MCF 10A (cell line): ENCODE measurements at regions not wholly inside any gene's neighbourhood (a gene's known extent, or its start where the extent isn't known, plus 50 kb on each side); places are given as distances from the start of the nearest gene placed in this dataset.

Experiments
- BruUV-seq: library from RNA; stranded (reverse); fragments of 400-500 nt; replicated peaks from 2 replicates; lab custom pipeline; 2021; lab: Mats Ljungman, UMichigan
- CTCF ChIA-PET: fragments of 300-600 bp; sonication (Branson Sonifier 250); formaldehyde crosslinking; extraction: SDS; loops from one replicate; lab custom pipeline; 2021; ENCODE audit warnings: antibody characterized with exemption, inconsistent platforms; lab: Yijun Ruan, JAX
- POLR2A ChIA-PET: fragments of 300-600, 350-650 bp; sonication (Branson Sonifier 250); formaldehyde crosslinking; extraction: SDS; loops from one replicate; lab custom pipeline; 2020; ENCODE audit warnings: antibody characterized with exemption, inconsistent platforms; lab: Yijun Ruan, JAX
- DNase-seq: peaks from one replicate; pipeline ENCODE4 v3.0.0-alpha.2; 2018; ENCODE audit not compliant: unreplicated experiment
- H3K27ac Mint-ChIP-seq: one replicate; pipeline ENCODE4 v1.8.0; 2022; ENCODE audit warnings: mild to moderate bottlenecking, low read depth, mixed read lengths; ENCODE audit not compliant: unreplicated experiment
- H3K27me3 Mint-ChIP-seq: one replicate; pipeline ENCODE4 v1.8.0; 2022; ENCODE audit warnings: mixed read lengths; ENCODE audit not compliant: insufficient read depth, unreplicated experiment
- H3K36me3 Mint-ChIP-seq: one replicate; pipeline ENCODE4 v1.8.0; 2022; ENCODE audit warnings: mild to moderate bottlenecking, moderate library complexity, mixed read lengths; ENCODE audit not compliant: insufficient read depth, unreplicated experiment
- H3K4me1 Mint-ChIP-seq: one replicate; pipeline ENCODE4 v1.8.0; 2022; ENCODE audit warnings: mixed read lengths; ENCODE audit not compliant: insufficient read depth, unreplicated experiment
- H3K4me3 Mint-ChIP-seq: one replicate; pipeline ENCODE4 v1.8.0; 2022; ENCODE audit warnings: mild to moderate bottlenecking, moderate library complexity, mixed read lengths; ENCODE audit not compliant: unreplicated experiment
- H3K9me3 Mint-ChIP-seq: one replicate; pipeline ENCODE4 v1.8.0; 2022; ENCODE audit warnings: mixed read lengths; ENCODE audit not compliant: unreplicated experiment
- CTCF ChIP-seq: fragments of 200-600 bp; IDR thresholded peaks from one replicate; pipeline ENCODE4 v1.8.0; 2022; ENCODE audit warnings: antibody characterized with exemption, mild to moderate bottlenecking; ENCODE audit not compliant: unreplicated experiment
- intact Hi-C: fragments of 100-400 bp; cut with micrococcal nuclease; formaldehyde crosslinking; loops from 2 replicates; pipeline ENCODE4 v1.14.1; 2022

- H3K27me3 Mint-ChIP-seq, result no peaks in the 10 kb centered on the region
- no peaks in the 10 kb centered on the region for H3K36me3 Mint-ChIP-seq
- no peaks in the 10 kb centered on the region for H3K4me1 Mint-ChIP-seq
- intact Hi-C loops, result no loop called here
- H3K27ac Mint-ChIP-seq, result no peak overlapping the region
- CTCF ChIA-PET, result interaction anchor here (0.6 kb wide), 1 partner anchor 883 kb away, joined by 3 read pairs; no protein-coding TSS in a partner anchor
- no peak overlapping the region for H3K4me3 Mint-ChIP-seq
- DNase-seq, result no peak
- no TSS peak for BruUV-seq
- POLR2A ChIA-PET, result no interaction called here
- H3K9me3 Mint-ChIP-seq, result peaks cover 48% of the 10 kb centered on the region
- TF ChIP-seq CTCF, result no peak
Measured at GRCh38 chr5:3080366-3080765, 328.9 kb upstream of the IRX2 start.

GRCh38 chr5:3077684-3078083 lies 326.2 kb upstream of the IRX2 start:
- H3K4me1 Mint-ChIP-seq, result no peaks in the 10 kb centered on the region
- no peaks in the 10 kb centered on the region for H3K27me3 Mint-ChIP-seq
- ChIA-PET CTCF (no interaction called here), POLR2A (no interaction called here)
- TF ChIP-seq CTCF, result no peak
- DNase-seq, result no peak
- H3K4me3 Mint-ChIP-seq, result no peak overlapping the region
- no TSS peak for BruUV-seq
- no peak overlapping the region for H3K27ac Mint-ChIP-seq
- H3K36me3 Mint-ChIP-seq, result no peaks in the 10 kb centered on the region
- intact Hi-C loops, result no loop called here
- peaks cover 45% of the 10 kb centered on the region for H3K9me3 Mint-ChIP-seq

GRCh38 chr5:3075309-3075708 lies 323.8 kb upstream of the IRX2 start:
- Mint-ChIP-seq H3K4me1 (no peaks in the 10 kb centered on the region), H3K27me3 (no peaks in the 10 kb centered on the region), H3K27ac (no peak overlapping the region), H3K4me3 (no peak overlapping the region), H3K36me3 (no peaks in the 10 kb centered on the region), H3K9me3 (peaks cover 42% of the 10 kb centered on the region)
- TF ChIP-seq CTCF, result peak; percentile 11
- no peak for DNase-seq
- POLR2A ChIA-PET, result interaction anchor here (0.5 kb wide), 1 partner anchor 130 kb away, joined by 3 read pairs; no protein-coding TSS in a partner anchor
- intact Hi-C loops, result no loop called here
- CTCF ChIA-PET, result no interaction called here
- BruUV-seq, result no TSS peak

GRCh38 chr5:3068401-3068800 lies 316.9 kb upstream of the IRX2 start:
- ChIA-PET POLR2A (no interaction called here), CTCF (interaction anchor here (0.6 kb wide), 1 partner anchor 47 kb away, joined by 3 read pairs; no protein-coding TSS in a partner anchor)
- intact Hi-C loops, result no loop called here
- BruUV-seq, result no TSS peak
- no peak for TF ChIP-seq CTCF
- Mint-ChIP-seq H3K4me1 (no peaks in the 10 kb centered on the region), H3K36me3 (no peaks in the 10 kb centered on the region), H3K4me3 (no peak overlapping the region), H3K9me3 (peaks cover 8% of the 10 kb centered on the region), H3K27me3 (no peaks in the 10 kb centered on the region), H3K27ac (no peak overlapping the region)
- DNase-seq, result no peak
